SH-SY5Y (cell line): ENCODE measurements at regions not wholly inside any gene's neighbourhood (a gene's known extent, or its start where the extent isn't known, plus 50 kb on each side); places are given as distances from the start of the nearest gene placed in this dataset.
A peak's percentile ranks its signal among the peaks of the same experiment; 100 is the strongest.

ENCODE experiments used
- GATA2 ChIP-seq: IDR thresholded peaks from 2 replicates; pipeline ENCODE4 v1.6.1; 2011; ENCODE audit warnings: mild to moderate bottlenecking, low read depth, low read length
- GATA3 ChIP-seq: IDR thresholded peaks from 2 replicates; pipeline ENCODE4 v1.6.1; 2011; ENCODE audit warnings: low read depth, mild to moderate bottlenecking, low read length, moderate library complexity

DNA sequence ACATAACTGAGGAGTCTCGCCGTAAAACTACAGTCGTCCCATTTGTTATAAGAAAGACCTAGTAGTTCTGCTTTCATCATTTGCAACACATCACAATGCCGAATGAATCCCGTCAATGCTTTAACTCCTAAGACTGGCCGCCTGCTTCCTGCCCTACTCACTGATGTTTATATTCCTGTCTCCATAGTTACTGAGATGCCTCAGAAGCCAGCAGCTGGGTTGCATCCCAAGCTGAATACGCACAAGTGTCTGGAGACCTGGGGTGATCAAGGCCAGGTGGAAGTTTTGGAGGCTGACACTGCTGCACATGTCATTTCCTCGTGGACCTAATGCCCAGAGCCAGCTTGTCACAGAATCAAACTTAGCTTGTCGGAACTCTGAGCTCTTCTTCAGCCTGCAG, 95.2 kb upstream of the UBE2E1 start:
- TF ChIP-seq GATA3: no peak
- no peak for TF ChIP-seq GATA2

DNA sequence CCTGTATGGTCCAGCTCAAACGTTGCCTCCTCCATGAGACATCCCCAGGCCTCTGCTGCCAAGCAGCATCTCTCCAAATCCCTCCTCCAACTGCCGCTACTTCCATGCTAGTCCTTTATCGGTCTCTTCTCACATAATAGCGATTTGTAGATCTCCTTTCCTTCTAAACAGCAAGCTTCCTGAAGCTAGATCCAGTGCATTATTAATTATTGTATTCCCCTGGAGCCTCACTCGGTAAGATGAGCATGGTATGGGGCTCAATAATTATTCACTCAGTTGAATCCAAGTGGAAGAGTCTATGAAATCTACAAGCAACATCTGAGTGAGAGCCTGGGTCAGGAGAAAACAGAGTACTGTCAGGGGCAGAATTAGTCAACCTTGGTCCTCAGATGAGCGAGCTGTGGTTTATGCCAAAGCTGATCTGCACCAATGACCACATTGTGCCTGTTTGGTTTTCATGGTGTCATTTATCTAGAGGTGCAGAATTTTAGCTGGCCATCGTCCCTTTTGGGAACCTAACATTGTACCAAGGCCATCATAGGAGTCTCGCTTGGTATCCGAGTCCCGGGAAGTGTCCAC, 93.8 kb upstream of the UBE2E1 start:
- TF ChIP-seq GATA3 (no peak), GATA2 (no peak)

DNA sequence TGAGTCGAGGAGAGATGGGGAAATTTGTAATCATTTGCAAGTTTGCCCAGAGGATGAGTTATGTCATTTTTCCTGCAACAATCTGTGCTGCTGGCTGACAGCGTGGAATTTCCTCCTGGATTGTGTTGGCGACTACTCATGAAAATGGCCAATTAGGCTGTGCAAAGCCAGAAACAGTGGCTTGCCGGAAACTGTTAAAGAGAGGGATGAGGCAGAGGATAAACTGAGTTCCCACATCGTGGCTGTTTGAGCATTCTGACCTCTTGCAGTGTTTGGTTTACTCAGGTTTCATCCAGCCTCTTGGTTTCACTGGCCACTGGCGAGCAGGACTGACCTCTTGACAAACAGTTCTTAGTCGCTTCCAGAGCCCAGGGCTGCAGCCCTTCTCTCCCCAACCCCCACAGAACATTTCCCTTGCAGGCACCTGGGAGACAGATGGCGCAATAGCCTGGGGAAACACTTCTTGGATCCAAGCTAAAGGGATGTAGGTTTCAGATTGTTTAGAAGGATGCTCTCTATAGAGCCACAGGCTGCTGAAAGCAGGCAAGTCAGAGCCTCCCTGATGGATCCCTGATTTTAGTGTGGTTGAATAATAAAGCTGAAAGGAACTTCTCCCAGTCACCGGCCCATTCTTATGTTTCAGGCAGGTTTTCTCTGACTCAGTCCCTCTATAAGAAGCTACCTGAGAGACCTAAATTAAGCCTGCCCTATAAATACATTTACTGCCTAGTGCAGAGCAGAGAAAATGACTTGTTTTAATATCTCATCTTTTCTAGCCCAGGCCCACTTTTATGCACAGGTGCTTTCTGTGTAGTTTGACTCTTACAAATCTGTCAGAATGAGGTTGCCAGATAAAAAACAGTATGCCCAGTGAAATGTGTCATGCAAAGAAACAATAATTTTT, 92.8 kb upstream of the UBE2E1 start:
- TF ChIP-seq GATA2: 0 out of 2 replicates have a peak, but pooled peaks have one; percentile 11
- TF ChIP-seq GATA3: no peak

DNA sequence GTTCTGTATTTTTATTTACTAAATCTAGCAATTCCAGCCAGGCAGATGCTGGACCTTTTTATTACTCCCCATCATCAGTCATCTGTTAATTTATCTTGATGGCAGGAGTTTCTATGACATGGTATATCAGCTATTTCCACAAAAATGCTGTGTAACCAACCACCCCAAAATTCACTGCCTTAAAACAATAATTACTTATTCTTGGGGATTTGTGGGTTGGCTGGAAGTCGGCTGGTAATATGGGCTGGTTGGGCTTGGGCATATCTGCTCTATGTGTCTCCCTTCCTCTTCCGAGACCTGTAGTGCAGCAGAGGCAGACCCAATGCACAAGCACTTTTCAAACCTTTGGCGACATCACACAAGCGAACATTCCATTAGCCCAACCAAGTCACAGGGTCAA, 92.1 kb upstream of the UBE2E1 start:
- TF ChIP-seq GATA3: no peak
- TF ChIP-seq GATA2: no peak

DNA sequence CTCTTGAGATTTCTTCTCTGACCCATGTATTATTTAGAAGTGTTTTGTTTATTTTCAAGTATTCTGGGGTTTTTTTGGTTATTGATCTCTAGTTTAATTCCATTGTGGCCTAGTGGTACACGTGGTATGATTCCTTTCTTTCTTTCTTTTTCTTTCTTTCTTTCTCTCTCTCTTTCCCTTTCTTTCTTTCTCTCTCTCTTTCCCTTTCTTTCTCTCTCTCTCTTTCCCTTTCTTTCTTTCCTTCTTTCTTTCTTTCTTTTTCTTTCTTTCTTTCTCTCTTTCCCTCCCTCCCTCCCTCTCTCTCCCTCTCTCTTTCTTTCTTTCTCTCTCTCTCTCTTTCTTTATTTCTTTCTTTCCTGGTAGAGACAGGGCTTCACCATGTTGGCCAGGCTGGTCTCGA, 85.7 kb upstream of the UBE2E1 start:
- TF ChIP-seq GATA2 (no peak), GATA3 (no peak)

DNA sequence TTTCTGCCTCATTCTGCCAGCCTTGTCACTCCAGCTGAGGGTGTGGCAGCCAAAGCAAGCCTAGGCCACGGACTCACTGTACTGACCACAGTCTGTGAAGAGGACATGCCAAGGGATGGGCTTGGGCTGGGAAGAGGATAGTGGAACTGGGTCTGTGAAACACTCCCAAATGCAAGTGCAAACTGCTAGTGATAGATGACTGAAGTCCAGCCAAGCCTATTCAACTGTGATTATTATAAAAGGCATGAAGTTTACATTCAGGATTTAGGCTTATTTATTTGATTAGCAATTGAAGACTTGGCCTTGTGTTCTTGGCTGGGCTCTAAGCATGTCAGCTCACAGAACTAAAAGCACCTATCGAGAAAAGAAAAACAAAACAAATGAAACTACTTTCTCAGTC, 84.9 kb upstream of the UBE2E1 start:
- TF ChIP-seq GATA3 (no peak), GATA2 (no peak)

DNA sequence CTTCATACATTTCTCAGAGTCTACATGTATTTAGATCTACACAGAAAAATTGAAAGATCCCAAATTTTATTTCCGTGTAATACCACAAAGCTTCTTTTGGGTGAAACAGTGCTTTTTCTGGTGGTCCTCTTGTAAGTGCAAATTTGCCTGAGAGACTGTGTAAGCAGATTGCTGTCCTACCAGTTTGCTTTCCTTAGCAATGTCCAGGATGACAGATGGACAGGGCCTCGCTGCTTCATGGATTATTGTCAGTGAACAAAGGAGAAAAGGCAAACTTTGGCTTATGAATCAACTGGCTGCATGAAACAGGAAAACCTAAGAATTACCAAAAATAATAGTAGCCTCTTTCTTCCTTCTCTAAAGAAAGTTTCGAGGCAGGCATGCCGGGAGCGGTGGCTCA, 82.6 kb upstream of the UBE2E1 start:
- TF ChIP-seq GATA3 (no peak), GATA2 (no peak)

DNA sequence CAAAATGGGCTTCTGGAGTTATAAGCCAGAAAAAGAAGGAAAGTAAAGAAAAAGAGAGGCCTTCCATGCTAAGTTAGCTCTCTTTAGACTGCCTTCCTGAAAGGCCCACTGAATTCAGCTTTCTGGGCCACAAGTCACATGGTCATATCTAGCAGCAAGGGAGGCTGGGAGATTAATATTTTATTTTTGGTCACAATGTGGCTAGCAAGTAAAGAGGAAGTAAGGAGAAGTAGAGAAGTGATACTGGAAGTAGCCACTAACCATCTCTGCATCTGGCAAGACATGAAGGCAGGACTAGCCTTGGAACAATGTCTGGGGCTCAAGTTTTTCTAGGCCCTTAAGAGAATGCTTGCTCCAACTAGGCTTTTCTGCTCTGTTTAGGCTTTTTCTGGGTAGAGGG, 81.8 kb upstream of the UBE2E1 start:
- no peak for TF ChIP-seq GATA2
- no peak for TF ChIP-seq GATA3

DNA sequence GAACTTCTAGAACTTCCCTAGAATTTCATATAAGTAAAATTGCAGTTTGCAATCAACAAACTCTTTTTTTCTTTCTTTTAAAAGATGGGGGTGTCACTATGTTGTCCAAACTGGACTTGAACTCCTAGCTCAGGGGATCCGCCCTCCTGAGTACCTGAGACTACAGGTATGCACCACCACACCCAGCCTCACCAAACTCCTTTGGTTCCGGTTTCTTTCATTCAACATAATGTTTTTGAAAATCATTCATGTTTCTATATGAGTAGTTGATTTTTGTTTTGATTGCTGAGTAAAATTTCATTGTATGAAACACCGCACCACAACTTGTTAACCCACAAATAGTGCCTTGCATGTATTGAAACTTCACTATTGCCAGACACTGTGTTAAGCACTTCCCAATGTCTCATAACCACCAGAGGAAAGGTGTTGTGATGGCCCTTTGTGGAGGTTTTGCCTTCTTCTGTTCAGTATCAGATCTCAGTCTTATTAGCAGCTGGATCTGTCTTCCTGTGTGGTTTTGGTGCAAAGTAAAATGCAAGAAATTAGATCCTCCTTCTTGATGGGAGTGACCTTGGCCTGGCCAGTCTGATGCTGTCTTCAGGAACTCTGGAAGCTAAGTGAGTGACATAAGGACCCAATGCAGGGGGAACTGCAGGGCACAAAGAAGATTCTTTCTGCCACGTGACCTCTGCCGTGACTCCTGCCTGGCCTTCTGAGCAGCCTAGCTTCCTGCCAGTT, 78.8 kb upstream of the UBE2E1 start:
- no peak for TF ChIP-seq GATA3
- no peak for TF ChIP-seq GATA2

DNA sequence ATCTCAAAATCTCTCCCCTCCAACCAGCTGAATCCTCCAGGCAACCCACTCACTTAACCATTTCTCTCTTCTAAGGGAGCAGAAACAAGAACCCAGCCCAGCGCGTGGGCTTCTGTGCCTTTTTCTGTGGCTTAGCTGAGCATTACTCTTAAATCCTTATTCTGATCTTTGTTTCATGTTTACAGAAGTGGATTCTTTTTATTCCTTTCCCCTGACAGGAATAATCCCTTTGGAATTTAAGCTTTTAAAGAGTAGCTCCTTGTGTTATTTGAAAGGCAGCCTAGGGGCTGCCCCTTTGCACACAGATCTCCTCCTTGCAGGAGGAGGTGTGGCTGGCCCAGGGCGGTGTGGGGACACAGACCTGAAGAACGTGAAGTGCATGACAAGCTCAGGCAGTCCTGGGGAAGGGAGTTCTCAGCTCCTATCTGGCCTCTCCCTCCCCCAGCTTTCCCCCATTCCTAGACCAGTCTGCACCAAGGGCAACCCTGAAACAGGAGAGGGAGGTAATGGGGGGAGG, 77.1 kb upstream of the UBE2E1 start:
- TF ChIP-seq GATA3 (no peak), GATA2 (no peak)

DNA sequence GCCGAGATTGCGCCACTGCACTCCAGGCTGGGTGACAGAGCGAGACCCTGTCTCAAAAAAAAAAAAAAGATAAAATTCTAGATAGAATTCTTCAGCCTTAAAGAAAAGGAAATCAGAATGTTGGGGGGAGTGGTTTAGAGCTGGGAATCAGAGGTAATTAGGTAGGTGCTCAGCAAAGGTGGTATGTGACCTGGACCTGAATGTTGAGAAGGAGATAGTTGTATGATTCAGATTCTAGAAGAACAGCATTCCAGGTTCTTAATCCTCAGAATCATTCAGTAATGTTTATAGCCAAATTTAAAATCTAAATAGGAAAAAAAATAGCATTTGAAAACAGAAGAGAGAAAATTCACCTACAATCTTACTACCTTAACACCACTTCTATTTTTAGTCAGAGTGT, 71.3 kb upstream of the UBE2E1 start:
- TF ChIP-seq GATA2 (no peak), GATA3 (no peak)

DNA sequence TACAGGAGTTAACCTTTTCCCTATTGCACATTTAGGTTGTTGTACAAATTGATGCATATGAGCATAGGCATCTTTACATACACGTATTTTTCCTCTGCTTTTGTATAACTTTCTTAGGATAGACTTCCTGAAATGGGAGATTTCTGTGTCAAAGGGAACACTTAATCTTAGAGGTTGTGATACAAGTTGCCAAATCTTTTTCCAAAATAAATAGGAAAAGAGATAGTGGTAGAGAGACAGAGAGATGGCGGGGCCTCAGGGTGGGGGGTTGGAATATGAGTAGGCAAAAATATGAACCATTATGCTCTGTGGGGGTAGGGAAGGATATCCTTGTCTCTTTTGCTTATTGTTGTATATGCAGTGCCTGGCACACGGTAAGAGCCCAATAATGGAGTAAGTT, 70.7 kb upstream of the UBE2E1 start:
- no peak for TF ChIP-seq GATA2
- TF ChIP-seq GATA3: no peak

DNA sequence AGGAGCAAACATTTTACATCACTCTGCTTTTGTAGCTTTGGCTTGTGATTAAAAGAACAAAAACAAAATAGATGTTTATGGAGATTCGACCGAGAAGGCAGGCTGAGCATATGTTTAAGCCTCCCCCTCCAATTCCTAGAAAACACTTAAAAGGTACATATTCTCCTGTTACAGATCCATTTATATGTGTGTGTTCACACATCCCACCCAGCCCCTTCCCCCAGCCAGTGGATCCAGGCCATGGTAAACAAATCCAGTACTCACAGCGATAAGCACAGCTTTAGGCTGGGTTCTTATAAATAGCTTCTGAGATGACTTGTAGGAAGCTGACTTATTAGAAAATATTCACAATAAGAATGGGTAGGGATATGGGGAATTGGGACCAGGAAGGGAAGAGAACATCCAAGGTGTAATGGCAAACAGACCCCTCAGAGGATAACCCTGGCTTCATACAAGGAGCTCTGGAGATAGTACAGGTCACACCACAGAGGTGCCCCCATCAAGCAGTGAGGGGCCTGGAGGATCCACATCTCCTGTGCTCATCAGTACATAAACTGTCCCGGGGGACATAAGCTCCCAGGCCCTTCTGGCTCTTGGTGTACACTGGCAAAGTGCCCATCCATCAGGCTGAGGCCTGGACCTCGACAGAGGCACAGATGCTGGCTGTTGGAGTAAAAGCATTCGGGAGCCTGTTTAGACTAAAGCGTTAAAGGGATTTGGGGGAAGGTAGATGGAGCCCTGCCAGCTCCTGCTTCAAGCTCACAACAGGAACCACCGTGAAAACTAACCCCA, 70.0 kb upstream of the UBE2E1 start:
- TF ChIP-seq GATA3 (peak; percentile 60), GATA2 (peak; percentile 95)

DNA sequence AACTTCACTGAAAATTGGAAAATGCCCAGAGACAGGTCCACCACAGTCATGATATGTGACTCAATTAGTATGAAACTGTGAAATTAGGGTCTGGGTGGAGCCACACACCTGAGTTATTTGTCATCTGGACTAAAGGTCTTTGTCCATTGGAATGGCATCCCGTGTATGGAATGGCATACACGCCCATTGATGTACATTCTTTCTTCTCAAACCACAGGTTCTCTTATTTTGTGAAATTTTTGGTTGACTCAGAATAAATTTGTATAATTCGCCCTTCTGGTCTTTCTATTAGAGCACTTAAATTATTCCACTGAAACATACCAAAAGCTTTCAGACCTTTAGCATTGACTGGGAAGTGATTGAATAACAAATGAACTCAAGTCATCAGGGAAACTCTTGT, 66.8 kb upstream of the UBE2E1 start:
- TF ChIP-seq GATA2 (no peak), GATA3 (no peak)

DNA sequence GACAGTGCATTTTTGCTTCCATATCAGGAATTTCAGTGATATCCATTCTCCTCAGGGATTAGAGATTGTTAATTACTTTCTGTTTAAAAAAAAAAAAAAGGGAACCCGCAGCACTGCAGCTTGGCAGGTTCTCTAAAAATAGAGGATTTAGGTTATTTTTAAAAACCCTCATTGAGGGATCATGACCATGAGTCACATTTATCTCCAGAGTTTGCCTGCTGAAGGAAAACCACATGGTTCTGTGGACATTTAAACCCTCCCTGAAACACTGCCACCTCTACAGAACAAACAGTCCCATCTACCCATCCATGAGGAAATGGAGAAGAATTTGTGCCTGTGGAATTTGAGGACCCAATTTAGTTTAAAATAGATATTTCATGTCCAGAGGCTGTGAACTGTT, 66.2 kb upstream of the UBE2E1 start:
- TF ChIP-seq GATA2 (no peak), GATA3 (no peak)
